Coronary artery (tissue), 2 donors: ENCODE measurements at regions not wholly inside any gene's neighbourhood (a gene's known extent, or its start where the extent isn't known, plus 50 kb on each side); places are given as distances from the start of the nearest gene placed in this dataset.
"Not testable (repeated sequence)": the region's sequence is repeated elsewhere in the genome, so short reads cannot be mapped to it uniquely, and the experiment has no call there.

ENCODE experiments used
- DNase-seq: peaks from one replicate; pipeline ENCODE4 v3.0.0-alpha.2; 2017; ENCODE audit warnings: low spot score
- H3K27ac ChIP-seq, 2 donors: fragments of 200-600 bp; sonication (generic); one replicate each; pipeline ENCODE4 v1.5.1; 2016 to 2019
- H3K4me3 ChIP-seq: fragments of 200-600 bp; sonication (generic); 2 replicates; pipeline ENCODE4 v1.5.1; 2016; ENCODE audit warnings: mild to moderate bottlenecking, moderate library complexity
- CTCF ChIP-seq: fragments of 200-600 bp; sonication (generic); IDR thresholded peaks from one replicate; pipeline ENCODE4 v1.5.1; 2019; ENCODE audit warnings: antibody characterized with exemption

- DNase-seq, result no peak
- no peak overlapping the region for H3K4me3 ChIP-seq
- no peak overlapping the region for H3K27ac ChIP-seq
- no peak for TF ChIP-seq CTCF
Observed at GRCh38 chr6:4264081-4264480, 128.7 kb upstream of the ECI2 start.

- TF ChIP-seq CTCF, result no peak
- no peak for DNase-seq
- H3K27ac ChIP-seq, result no peak overlapping the region
- H3K4me3 ChIP-seq, result no peak overlapping the region
Observed at GRCh38 chr6:4262526-4262925, 127.2 kb upstream of the ECI2 start.

GRCh38 chr6:4259391-4259790 is 124.0 kb upstream of the ECI2 start:
- TF ChIP-seq CTCF, result no peak
- no peak overlapping the region for H3K4me3 ChIP-seq
- no peak overlapping the region for H3K27ac ChIP-seq
- DNase-seq, result no peak

GRCh38 chr6:4258733-4259132 is 123.4 kb upstream of the ECI2 start:
- no peak for DNase-seq
- no peak for TF ChIP-seq CTCF
- Histone ChIP-seq H3K4me3 (no peak overlapping the region), H3K27ac (no peak overlapping the region)

- TF ChIP-seq CTCF, result no peak
- Histone ChIP-seq H3K27ac (no peak overlapping the region), H3K4me3 (no peak overlapping the region)
- no peak for DNase-seq
Observed at GRCh38 chr6:4256969-4257368, 121.6 kb upstream of the ECI2 start.

- H3K27ac ChIP-seq, result no peak overlapping the region
- no peak for DNase-seq
- H3K4me3 ChIP-seq, result no peak overlapping the region
- TF ChIP-seq CTCF, result no peak
Observed at GRCh38 chr6:4253604-4254231, 118.3 kb upstream of the ECI2 start.

GRCh38 chr6:4252445-4252844 is 117.1 kb upstream of the ECI2 start:
- not testable (repeated sequence) for DNase-seq, H3K27ac ChIP-seq, H3K4me3 ChIP-seq

GRCh38 chr6:4250645-4251044 is 115.3 kb upstream of the ECI2 start:
- Histone ChIP-seq H3K4me3 (no peak overlapping the region), H3K27ac (no peak overlapping the region)
- DNase-seq, result no peak
- no peak for TF ChIP-seq CTCF

- not testable (repeated sequence) for H3K27ac ChIP-seq, DNase-seq, H3K4me3 ChIP-seq
Observed at GRCh38 chr6:4243832-4244231, 108.5 kb upstream of the ECI2 start.
